SU-DHL-6 (cell line): ENCODE measurements at regions not wholly inside any gene's neighbourhood (a gene's known extent, or its start where the extent isn't known, plus 50 kb on each side); places are given as distances from the start of the nearest gene placed in this dataset.
"Not testable (repeated sequence)": the region's sequence is repeated elsewhere in the genome, so short reads cannot be mapped to it uniquely, and the experiment has no call there.

ENCODE experiments used
- H2AFZ ChIP-seq: fragments of 200-600 bp; sonication (generic); 2 replicates; pipeline ENCODE4 v1.6.1; 2014; ENCODE audit warnings: low read depth, mild to moderate bottlenecking, moderate library complexity, mixed read lengths, antibody characterized with exemption, low read length; ENCODE audit not compliant: severe bottlenecking
- H3F3A ChIP-seq: fragments of 200-600 bp; shearing (Covaris generic); 2 replicates; pipeline ENCODE4 v1.6.0; 2016; ENCODE audit warnings: antibody characterized with exemption, mild to moderate bottlenecking; ENCODE audit not compliant: insufficient read depth
- H3K27ac ChIP-seq: fragments of 200-600 bp; sonication (generic); 2 replicates; pipeline ENCODE4 v1.5.1; 2016; ENCODE audit warnings: low read depth, mild to moderate bottlenecking, low read length, moderate library complexity, mixed read lengths
- H3K27me3 ChIP-seq: fragments of 200-600 bp; sonication (generic), shearing (Covaris generic); 2 replicates; pipeline ENCODE4 v1.6.0; 2014; ENCODE audit warnings: mild to moderate bottlenecking, low read length
- H3K36me3 ChIP-seq: fragments of 200-600 bp; sonication (generic); 2 replicates; pipeline ENCODE4 v1.6.1; 2014; ENCODE audit warnings: mild to moderate bottlenecking, low read length, mixed read lengths
- H3K4me2 ChIP-seq: fragments of 300-600, 200-600 bp; shearing (Covaris generic), sonication (generic); 2 replicates; pipeline ENCODE4 v1.6.0; 2014; ENCODE audit warnings: low read length, low read depth, mild to moderate bottlenecking; ENCODE audit not compliant: poor library complexity, severe bottlenecking
- H3K4me3 ChIP-seq: fragments of 200-600 bp; sonication (generic); 2 replicates; pipeline ENCODE4 v1.5.1; 2014; ENCODE audit warnings: antibody characterized with exemption, low read length, mild to moderate bottlenecking, mixed read lengths; ENCODE audit not compliant: insufficient read depth, poor library complexity, severe bottlenecking
- H3K79me2 ChIP-seq: fragments of 200-600 bp; sonication (generic); 2 replicates; pipeline ENCODE4 v1.6.1; 2014; ENCODE audit warnings: mild to moderate bottlenecking, low read length, moderate library complexity; ENCODE audit not compliant: insufficient read depth
- H3K9ac ChIP-seq: fragments of 200-600 bp; sonication (generic); 2 replicates; pipeline ENCODE4 v1.7.0; 2014; ENCODE audit warnings: mild to moderate bottlenecking, low read length
- H3K9me2 ChIP-seq: fragments of 200-600 bp; sonication (generic); replicated peaks from 2 replicates; pipeline ENCODE4 v1.6.1; 2014; ENCODE audit warnings: low read length; ENCODE audit not compliant: insufficient read depth
- H3K9me3 ChIP-seq: fragments of 200-600 bp; sonication (generic); 2 replicates; pipeline ENCODE4 v1.6.1; 2014; ENCODE audit warnings: low read length, mixed read lengths; ENCODE audit not compliant: insufficient read depth
- H4K20me1 ChIP-seq: fragments of 200-600 bp; sonication (generic); 2 replicates; pipeline ENCODE4 v1.6.1; 2014; ENCODE audit warnings: low read depth, mild to moderate bottlenecking, antibody characterized with exemption, low read length, moderate library complexity, mixed read lengths
- EZH2phosphoT487 ChIP-seq: fragments of 200-600 bp; sonication (generic), shearing (Covaris generic); conservative IDR thresholded peaks from 2 replicates; pipeline ENCODE4 v1.6.1; 2018; ENCODE audit warnings: mild to moderate bottlenecking, antibody characterized with exemption, low read length, moderate library complexity, mixed read lengths
- TF ChIP-seq, protein P1 (sequence below): fragments of 200-600 bp; sonication (generic); IDR thresholded peaks from one replicate; pipeline ENCODE4 v1.5.1; 2017; ENCODE audit warnings: antibody characterized with exemption, mild to moderate bottlenecking, low read length, moderate library complexity; ENCODE audit not compliant: insufficient read depth, poor library complexity, severe bottlenecking

DNA sequence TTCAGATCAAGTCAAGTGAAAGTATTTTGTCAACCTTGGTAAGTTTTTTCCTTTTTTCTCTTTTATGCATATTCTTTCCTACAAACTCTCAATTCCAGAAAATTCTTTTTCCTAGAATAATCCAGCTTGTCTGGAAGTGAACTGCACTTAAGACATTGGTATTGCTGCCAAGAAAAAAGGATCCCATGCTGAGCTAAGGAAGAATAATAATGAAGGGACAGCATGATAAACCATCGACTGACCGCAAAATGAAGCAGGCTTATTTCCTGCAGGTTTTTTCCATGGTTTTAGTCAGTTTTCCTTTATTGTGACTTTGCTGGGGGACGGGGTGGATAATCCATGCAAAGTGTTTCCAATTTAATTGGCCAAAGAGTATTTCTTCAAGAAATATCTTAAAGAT, 857.6 kb upstream of the SLC35B3 start:
- TF ChIP-seq, protein P1, sequence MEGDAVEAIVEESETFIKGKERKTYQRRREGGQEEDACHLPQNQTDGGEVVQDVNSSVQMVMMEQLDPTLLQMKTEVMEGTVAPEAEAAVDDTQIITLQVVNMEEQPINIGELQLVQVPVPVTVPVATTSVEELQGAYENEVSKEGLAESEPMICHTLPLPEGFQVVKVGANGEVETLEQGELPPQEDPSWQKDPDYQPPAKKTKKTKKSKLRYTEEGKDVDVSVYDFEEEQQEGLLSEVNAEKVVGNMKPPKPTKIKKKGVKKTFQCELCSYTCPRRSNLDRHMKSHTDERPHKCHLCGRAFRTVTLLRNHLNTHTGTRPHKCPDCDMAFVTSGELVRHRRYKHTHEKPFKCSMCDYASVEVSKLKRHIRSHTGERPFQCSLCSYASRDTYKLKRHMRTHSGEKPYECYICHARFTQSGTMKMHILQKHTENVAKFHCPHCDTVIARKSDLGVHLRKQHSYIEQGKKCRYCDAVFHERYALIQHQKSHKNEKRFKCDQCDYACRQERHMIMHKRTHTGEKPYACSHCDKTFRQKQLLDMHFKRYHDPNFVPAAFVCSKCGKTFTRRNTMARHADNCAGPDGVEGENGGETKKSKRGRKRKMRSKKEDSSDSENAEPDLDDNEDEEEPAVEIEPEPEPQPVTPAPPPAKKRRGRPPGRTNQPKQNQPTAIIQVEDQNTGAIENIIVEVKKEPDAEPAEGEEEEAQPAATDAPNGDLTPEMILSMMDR, result no peak
- TF ChIP-seq EZH2phosphoT487, result no peak
- H3K9me2 ChIP-seq, result no peaks in the 10 kb centered on the region
- H4K20me1 ChIP-seq, result no peaks in the 10 kb centered on the region
- no peak overlapping the region for H3K4me3 ChIP-seq
- H3K36me3 ChIP-seq, result no peaks in the 10 kb centered on the region
- H3K4me2 ChIP-seq, result no peak overlapping the region
- H2AFZ ChIP-seq, result no peak overlapping the region
- no peak overlapping the region for H3K9ac ChIP-seq
- H3K27me3 ChIP-seq, result no peaks in the 10 kb centered on the region
- H3K9me3 ChIP-seq, result 0 out of 2 replicates have a peak, but pooled peaks cover 3% of the 10 kb centered on the region
- H3K27ac ChIP-seq, result no peak overlapping the region
- no peaks in the 10 kb centered on the region for H3F3A ChIP-seq
- H3K79me2 ChIP-seq, result no peaks in the 10 kb centered on the region

DNA sequence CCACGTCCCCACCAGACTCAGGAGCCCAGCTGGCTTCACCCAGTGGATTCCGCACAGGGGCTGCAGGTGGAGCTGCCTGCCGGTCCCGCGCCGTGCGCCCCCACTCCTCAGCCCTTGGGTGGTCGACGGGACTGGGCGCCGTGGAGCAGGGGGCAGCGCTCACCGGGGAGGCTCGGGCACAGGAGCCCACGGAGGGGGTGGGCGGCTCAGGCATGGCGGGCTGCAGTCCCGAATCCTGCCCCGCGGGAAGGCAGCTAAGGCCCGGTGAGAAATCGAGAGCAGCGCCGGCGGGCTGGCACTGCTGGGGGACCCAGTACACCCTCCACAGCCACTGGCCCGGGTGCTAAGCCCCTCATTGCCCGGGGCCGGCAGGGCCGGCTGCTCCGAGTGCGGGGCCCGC, 855.0 kb upstream of the SLC35B3 start:
- not testable (repeated sequence) for H3K4me3 ChIP-seq, H3K9me3 ChIP-seq, H3K4me2 ChIP-seq, H3K27ac ChIP-seq, H3K79me2 ChIP-seq, H3K9ac ChIP-seq, H4K20me1 ChIP-seq, H3K27me3 ChIP-seq, H3F3A ChIP-seq, H3K36me3 ChIP-seq, H2AFZ ChIP-seq, H3K9me2 ChIP-seq

DNA sequence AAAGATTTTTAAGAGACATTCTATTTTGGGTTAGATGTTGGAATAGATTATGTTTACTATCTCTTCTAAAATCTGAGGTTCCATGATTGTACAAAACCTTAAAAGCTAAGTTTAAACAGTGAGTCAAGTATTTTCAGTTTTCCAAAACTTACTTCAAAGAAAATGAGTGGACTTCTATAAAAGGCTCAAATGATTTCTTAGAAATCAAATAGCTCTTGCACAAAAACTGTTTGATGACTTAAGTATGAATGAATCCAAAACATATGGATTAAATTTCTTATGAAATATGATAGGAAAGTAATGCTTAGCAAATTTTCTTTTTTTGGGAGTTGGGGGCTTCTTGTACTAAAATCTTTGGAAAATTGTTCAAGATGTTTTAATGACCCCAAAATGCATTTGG, 837.3 kb upstream of the SLC35B3 start:
- Histone ChIP-seq H3K9ac (no peak overlapping the region), H4K20me1 (no peaks in the 10 kb centered on the region), H3K9me3 (no peaks in the 10 kb centered on the region), H3K9me2 (no peaks in the 10 kb centered on the region), H2AFZ (no peak overlapping the region), H3K79me2 (no peaks in the 10 kb centered on the region), H3F3A (no peaks in the 10 kb centered on the region), H3K36me3 (no peaks in the 10 kb centered on the region), H3K4me3 (no peak overlapping the region), H3K4me2 (no peak overlapping the region), H3K27ac (no peak overlapping the region), H3K27me3 (no peaks in the 10 kb centered on the region)
- TF ChIP-seq, protein P1, result no peak
- no peak for TF ChIP-seq EZH2phosphoT487

DNA sequence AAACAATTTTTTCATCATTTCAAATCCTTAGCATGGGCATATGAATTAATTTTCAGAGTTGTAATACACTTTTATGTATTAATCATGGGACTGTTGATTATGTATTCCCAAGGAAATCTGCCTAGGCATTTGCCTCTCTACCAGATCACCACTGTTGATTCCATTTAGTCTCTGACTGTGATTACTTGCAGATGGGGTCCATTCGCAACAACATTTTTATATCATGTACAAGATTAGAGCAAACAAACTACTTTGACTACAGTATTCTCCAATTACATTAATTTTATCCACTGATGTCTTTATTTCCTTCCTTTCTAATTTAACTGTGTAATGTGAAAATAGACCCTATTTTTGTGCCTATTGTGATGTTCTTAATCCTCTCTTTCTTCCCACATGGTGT, 831.4 kb upstream of the SLC35B3 start:
- Histone ChIP-seq H3K4me3 (no peak overlapping the region), H3K36me3 (no peaks in the 10 kb centered on the region), H2AFZ (no peak overlapping the region), H3K9me3 (peaks cover 3% of the 10 kb centered on the region; the same call in 1 of the 2 replicates), H3F3A (no peaks in the 10 kb centered on the region), H3K27me3 (no peaks in the 10 kb centered on the region), H4K20me1 (no peaks in the 10 kb centered on the region), H3K9me2 (no peaks in the 10 kb centered on the region), H3K9ac (no peak overlapping the region), H3K79me2 (no peaks in the 10 kb centered on the region), H3K27ac (no peak overlapping the region), H3K4me2 (no peak overlapping the region)
- no peak for TF ChIP-seq EZH2phosphoT487
- TF ChIP-seq, protein P1, result no peak
